ENCODE measurements at regions not wholly inside any gene's neighbourhood (a gene's known extent, or its start where the extent isn't known, plus 50 kb on each side); places are given as distances from the start of the nearest gene placed in this dataset.

GRCh38 chr6:119612176-119612891 lies 262.8 kb upstream of the MAN1A1 start:
- no peaks in the 10 kb centered on the region for H3K79me1 ChIP-seq (ENCODE audit: insufficient read depth, low read depth, low read length, poor library complexity, severe bottlenecking)
- H3K4me3 Mint-ChIP-seq, result no peak overlapping the region
- no peaks in the 10 kb centered on the region for H3K79me2 ChIP-seq (ENCODE audit: insufficient read depth, low read length)
- WGBS (ENCODE audit: extremely low coverage, insufficient read length, low lambda C conversion rate), result no CpG with 5 or more reads among the region's 3 CpGs
- H2AFZ ChIP-seq (ENCODE audit: low read length), result no peak overlapping the region
- no peaks in the 10 kb centered on the region; the same call in 1 of the 2 replicates for H3K4me1 ChIP-seq (ENCODE audit: insufficient read depth, low read length)
- no peak overlapping the region for H3K23ac ChIP-seq (ENCODE audit: insufficient read length, low read depth, low read length)
- H3K27ac Mint-ChIP-seq, result no peak overlapping the region
- DNase-seq, result no peak
- TF ChIP-seq CTCF (conservative IDR thresholded peaks at IDR 0.05), result no peak
- no peak overlapping the region for H2BK120ac ChIP-seq (ENCODE audit: low read depth, low read length, poor library complexity, severe bottlenecking)
- no peak overlapping the region for H3K27ac ChIP-seq (ENCODE audit: insufficient read length, low read depth, low read length)
- H3K56ac ChIP-seq (ENCODE audit: insufficient read length, low read depth, low read length), result no peak overlapping the region
- H3K4me2 ChIP-seq (ENCODE audit: insufficient read depth, insufficient read length, low read length), result no peak overlapping the region
- H4K5ac ChIP-seq (ENCODE audit: insufficient read length, low read depth, low read length), result no peak overlapping the region
- no peaks in the 10 kb centered on the region for H3K36me3 Mint-ChIP-seq (ENCODE audit: insufficient read depth in 1 of 3, low read depth in 3 of 3)
- H3K9ac ChIP-seq (ENCODE audit: extremely low read depth, insufficient read length, low read length), result no peak overlapping the region
- H3K18ac ChIP-seq (ENCODE audit: insufficient read length, low read depth, low read length), result no peak overlapping the region
- no peaks in the 10 kb centered on the region for H4K20me1 ChIP-seq (ENCODE audit: control insufficient read depth, insufficient read depth, insufficient read length)
- no peaks in the 10 kb centered on the region for H3K23me2 ChIP-seq (ENCODE audit: insufficient read length, low read depth, low read length, poor library complexity, severe bottlenecking)
- H3K4me1 Mint-ChIP-seq, result peaks cover 18 to 20% of the 10 kb centered on the region in 2 experiments
- no peaks in the 10 kb centered on the region for H3K27me3 ChIP-seq (ENCODE audit: insufficient read depth, low read length)
- H3K14ac ChIP-seq (ENCODE audit: insufficient read depth, low read length), result no peak overlapping the region
- H4K8ac ChIP-seq (replicated peaks; ENCODE audit: insufficient read length, low read depth, low read length), result no peak overlapping the region
- H3T11ph ChIP-seq (ENCODE audit: low read length), result no peak overlapping the region
- H3K4ac ChIP-seq (ENCODE audit: low read depth, low read length), result no peak overlapping the region
- no peak overlapping the region for H2BK5ac ChIP-seq (ENCODE audit: insufficient read length, low read length)
- H2BK20ac ChIP-seq (ENCODE audit: low read depth, low read length, poor library complexity, severe bottlenecking), result no peak overlapping the region
- H2BK15ac ChIP-seq (ENCODE audit: low read depth, low read length), result no peak overlapping the region
- H2BK12ac ChIP-seq (ENCODE audit: insufficient read length, low read depth, low read length), result no peak overlapping the region
- H2AK5ac ChIP-seq (ENCODE audit: insufficient read length, low read length), result no peak overlapping the region
- no peak overlapping the region for H4K91ac ChIP-seq (ENCODE audit: insufficient read length, low read depth, low read length)
- H3K27me3 Mint-ChIP-seq (ENCODE audit: low read depth), result no peaks in the 10 kb centered on the region; the same call in 1 of the 2 replicates
- H3K9me3 Mint-ChIP-seq, result no peaks in the 10 kb centered on the region
- H3K9me3 ChIP-seq (ENCODE audit: control insufficient read depth, low read depth, low read length), result no peaks in the 10 kb centered on the region

Measured in H9 (cell line).